Mononuclear cell (primary cell): ENCODE measurements at regions not wholly inside any gene's neighbourhood (a gene's known extent, or its start where the extent isn't known, plus 50 kb on each side); places are given as distances from the start of the nearest gene placed in this dataset.

Source experiments
- H3K27me3 ChIP-seq: 2 replicates; pipeline ENCODE4 v1.6.0; 2011; ENCODE audit warnings: low read length, control low read depth; ENCODE audit not compliant: insufficient read depth
- H3K4me1 ChIP-seq: 2 replicates; pipeline ENCODE4 v1.5.1; 2011; ENCODE audit warnings: mild to moderate bottlenecking, low read length, control low read depth; ENCODE audit not compliant: insufficient read depth
- H3K4me3 ChIP-seq: 2 replicates; pipeline ENCODE4 v1.5.1; 2011; ENCODE audit warnings: mild to moderate bottlenecking, low read length, moderate library complexity
- H3K9me3 ChIP-seq: 2 replicates; pipeline ENCODE4 v1.5.1; 2011; ENCODE audit warnings: low read depth, mild to moderate bottlenecking, control low read depth, low read length

DNA sequence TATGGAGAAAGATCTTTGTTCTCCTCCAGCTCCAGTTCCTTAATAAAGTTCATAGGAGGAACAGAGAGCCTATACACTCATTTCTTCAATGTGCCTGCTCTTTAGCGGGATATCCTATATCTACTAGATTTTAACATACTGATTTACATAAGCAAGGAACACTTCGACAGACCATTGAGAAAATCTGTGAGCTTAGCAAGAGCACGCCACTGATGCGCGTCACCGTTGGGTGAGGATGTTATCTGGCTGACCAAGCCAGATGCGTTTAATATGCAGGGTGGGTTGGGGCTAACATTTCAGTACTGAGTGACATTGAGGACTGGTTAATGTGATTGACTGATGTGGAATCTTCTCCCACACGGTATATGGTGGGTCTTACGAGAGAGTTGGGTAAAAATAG is 233.4 kb downstream of the SOX4 start:
- no peaks in the 10 kb centered on the region for H3K27me3 ChIP-seq
- H3K4me1 ChIP-seq, result peaks cover 4% of the 10 kb centered on the region
- H3K4me3 ChIP-seq, result no peak overlapping the region
- H3K9me3 ChIP-seq, result no peaks in the 10 kb centered on the region

DNA sequence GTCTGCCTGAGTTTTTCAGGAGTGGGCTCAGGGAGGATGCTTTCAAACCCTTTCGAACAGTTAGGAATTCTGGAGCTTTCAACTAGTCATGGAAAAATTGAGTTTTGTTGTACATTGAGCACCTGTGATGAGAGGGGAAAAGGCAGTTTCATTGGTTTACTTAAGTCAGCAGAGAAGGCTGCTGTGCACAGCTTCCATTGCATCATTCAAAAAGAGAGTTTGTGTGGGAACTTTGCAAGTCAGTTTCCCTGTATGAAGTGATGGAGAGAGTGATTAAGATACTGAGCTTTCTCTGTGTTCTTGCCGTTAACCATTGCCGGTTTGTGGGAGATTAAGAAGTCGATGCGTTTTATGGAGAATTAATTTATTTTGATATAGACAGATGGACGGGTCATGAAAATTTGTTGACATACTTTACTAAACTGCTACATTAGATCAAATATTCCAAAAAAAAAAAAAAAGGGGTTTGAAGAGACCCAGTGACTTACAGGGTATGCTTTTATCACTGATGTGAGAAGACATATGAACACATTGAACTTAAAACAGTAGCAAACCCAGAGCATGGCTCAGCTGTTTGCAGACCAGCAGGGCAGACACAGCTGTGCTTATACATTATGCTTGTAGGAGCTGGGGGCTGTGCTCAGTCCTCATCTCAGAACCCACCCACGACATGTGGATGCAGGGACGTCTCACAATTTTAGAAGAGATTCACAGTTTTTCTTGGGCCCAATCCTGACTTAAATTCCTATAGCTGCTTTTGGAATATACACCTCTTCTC is 234.1 kb downstream of the SOX4 start:
- Histone ChIP-seq H3K9me3 (no peaks in the 10 kb centered on the region), H3K27me3 (no peaks in the 10 kb centered on the region), H3K4me1 (peaks cover 6% of the 10 kb centered on the region), H3K4me3 (no peak overlapping the region)

DNA sequence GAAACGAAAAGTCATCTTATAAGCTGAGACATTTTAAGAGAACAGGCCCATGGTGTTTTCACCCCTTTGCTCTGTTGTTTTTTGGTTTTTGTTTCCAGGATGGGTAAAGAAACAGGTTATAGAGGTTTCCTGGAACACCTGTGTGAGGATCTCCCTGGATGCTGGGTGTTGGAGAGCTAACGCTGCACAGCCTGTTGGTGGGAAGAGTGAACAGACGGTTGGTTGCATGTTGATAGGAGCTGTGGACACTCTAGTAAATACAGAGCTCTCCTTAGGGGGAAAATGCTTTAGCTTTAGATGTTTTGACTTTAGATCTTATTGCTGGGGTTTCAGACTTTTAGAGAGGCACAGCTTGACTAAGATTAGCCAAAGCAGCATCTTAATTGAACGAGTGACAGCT is 235.2 kb downstream of the SOX4 start:
- H3K4me1 ChIP-seq, result peaks cover 6% of the 10 kb centered on the region
- H3K9me3 ChIP-seq, result no peaks in the 10 kb centered on the region
- no peaks in the 10 kb centered on the region for H3K27me3 ChIP-seq
- no peak overlapping the region for H3K4me3 ChIP-seq

DNA sequence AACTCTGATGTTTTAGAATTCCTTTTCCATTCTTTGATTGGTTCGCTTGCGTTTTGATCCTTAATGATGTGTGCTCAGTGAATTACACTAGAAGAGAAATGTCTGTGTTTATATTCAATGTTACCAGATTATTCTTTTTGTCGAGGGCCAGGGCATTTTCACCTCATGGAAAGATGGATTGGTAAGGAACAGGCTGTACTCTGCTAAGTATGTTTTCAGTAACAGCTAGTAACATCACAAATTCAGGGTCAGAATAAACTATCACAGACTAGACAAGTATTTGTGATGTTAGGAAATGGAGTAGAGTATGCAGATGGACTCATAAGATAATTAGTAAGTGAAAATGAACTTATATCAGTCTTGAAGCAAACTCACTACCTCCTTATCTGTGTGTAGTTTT is 235.6 kb downstream of the SOX4 start:
- Histone ChIP-seq H3K9me3 (no peaks in the 10 kb centered on the region), H3K27me3 (no peaks in the 10 kb centered on the region), H3K4me3 (no peak overlapping the region), H3K4me1 (peaks cover 6% of the 10 kb centered on the region)

- Histone ChIP-seq H3K9me3 (no peaks in the 10 kb centered on the region), H3K4me1 (peaks cover 6% of the 10 kb centered on the region), H3K4me3 (no peak overlapping the region), H3K27me3 (no peaks in the 10 kb centered on the region)
These were observed 238.2 kb downstream of the SOX4 start for GRCh38 chr6:21831521-21832291.

GRCh38 chr6:21836277-21836676 is 242.7 kb downstream of the SOX4 start:
- Histone ChIP-seq H3K27me3 (no peaks in the 10 kb centered on the region), H3K4me3 (no peak overlapping the region), H3K9me3 (no peaks in the 10 kb centered on the region), H3K4me1 (peaks cover 6% of the 10 kb centered on the region)

GRCh38 chr6:21836772-21837425 is 243.3 kb downstream of the SOX4 start:
- no peaks in the 10 kb centered on the region for H3K9me3 ChIP-seq
- H3K4me1 ChIP-seq, result peaks cover 2% of the 10 kb centered on the region
- no peak overlapping the region for H3K4me3 ChIP-seq
- no peaks in the 10 kb centered on the region for H3K27me3 ChIP-seq

- H3K9me3 ChIP-seq, result no peaks in the 10 kb centered on the region
- H3K27me3 ChIP-seq, result no peaks in the 10 kb centered on the region
- no peaks in the 10 kb centered on the region for H3K4me1 ChIP-seq
- H3K4me3 ChIP-seq, result no peak overlapping the region
These were observed 246.9 kb downstream of the SOX4 start for GRCh38 chr6:21840428-21840827.

DNA sequence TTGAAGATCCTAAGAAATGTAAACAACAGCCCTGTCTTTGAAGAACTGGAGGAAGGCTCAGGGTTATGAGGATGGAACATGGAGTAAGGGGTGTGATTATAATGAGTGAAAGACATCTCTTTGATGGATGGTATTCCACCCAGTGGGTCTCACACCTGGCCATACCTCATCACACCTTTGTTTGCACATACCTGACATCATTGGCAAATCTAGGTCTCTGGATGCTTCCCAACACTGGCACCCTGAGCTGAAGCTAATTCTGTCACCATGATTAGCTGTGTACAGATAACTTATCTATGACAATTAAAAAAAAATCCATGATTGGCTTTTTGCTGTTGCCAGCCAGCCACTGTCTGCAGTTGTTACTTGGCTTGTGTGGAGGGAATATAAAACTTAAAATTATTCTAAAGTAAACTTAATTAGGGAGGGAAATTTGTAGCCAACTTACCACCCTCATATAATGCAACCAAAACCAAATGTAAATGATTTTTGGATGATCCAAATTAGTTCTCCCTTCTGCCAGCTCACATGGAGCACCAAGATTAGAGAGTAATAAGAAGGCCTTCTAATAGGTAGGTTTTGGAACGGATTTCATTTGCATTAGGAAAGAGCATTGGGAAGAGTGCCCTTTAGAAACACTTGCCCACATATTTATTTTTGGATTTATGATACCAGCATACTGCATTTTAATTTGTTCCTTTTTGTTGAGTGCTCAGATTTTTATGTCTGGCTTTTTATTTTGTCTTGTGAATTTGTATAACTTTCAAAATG is 249.5 kb downstream of the SOX4 start:
- Histone ChIP-seq H3K4me1 (peaks cover 15% of the 10 kb centered on the region), H3K27me3 (no peaks in the 10 kb centered on the region), H3K4me3 (no peak overlapping the region), H3K9me3 (no peaks in the 10 kb centered on the region)

DNA sequence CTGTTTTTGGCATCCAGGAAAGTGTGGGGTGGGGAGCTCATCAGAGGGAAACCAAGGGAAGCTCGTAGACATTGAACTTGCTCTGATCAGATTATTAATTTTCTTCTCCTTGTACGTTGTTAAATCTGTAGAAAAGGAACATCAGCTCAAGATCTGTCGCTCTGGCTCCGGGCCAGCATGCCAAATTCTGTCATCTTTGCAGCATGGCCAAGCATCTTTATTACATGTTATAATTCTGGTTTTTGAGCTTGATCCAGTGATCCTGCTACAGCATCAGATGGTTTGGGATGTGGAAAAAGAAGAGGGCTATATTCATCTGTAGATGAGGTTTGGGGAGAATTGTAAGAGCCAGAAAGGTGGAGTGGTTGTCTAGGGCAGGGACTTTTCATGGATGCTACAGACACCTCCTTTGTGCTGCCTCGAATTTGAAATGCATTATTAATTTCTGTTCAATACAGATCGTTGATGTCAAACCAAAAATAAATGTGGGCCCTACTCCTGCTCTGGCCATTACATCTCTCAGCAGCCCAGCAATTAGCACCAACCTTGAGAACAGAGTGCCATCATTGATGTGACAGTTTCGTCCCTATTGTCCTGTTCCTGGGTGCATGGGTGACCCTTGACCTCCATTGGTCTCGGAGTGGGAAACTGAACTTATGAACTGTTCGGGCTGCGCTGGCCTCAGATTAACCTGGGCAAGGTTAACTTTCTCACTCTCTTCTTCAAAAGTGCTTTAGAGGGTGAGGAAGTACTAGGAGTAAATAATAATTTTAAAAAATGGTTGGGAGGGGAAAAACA is 250.8 kb downstream of the SOX4 start:
- Histone ChIP-seq H3K4me3 (no peak overlapping the region), H3K9me3 (no peaks in the 10 kb centered on the region), H3K4me1 (peaks cover 15% of the 10 kb centered on the region), H3K27me3 (no peaks in the 10 kb centered on the region)

DNA sequence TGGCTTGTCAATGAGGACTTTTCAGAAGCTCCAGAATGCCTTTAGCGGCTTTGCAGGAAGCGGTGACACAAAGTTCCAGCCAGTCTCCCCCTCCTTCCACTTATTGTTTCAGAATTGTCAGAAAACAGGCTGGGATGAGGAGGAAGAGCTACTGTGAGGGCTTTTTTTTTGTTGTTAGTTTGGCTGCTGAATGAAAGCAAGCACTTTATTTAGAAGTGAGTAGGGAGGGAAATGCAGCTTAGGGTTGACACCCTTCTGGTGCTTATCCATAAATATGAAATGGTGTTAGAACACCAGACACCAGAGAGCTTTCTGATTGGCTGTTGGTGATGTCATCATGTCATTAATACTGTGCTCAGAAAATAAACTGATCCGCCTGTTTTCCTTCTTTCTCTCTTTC is 251.5 kb downstream of the SOX4 start:
- Histone ChIP-seq H3K27me3 (no peaks in the 10 kb centered on the region), H3K4me1 (peaks cover 15% of the 10 kb centered on the region), H3K9me3 (no peaks in the 10 kb centered on the region), H3K4me3 (no peak overlapping the region)

- Histone ChIP-seq H3K4me3 (no peak overlapping the region), H3K9me3 (no peaks in the 10 kb centered on the region), H3K27me3 (no peaks in the 10 kb centered on the region), H3K4me1 (peaks cover 15% of the 10 kb centered on the region)
These were observed 252.0 kb downstream of the SOX4 start for GRCh38 chr6:21845439-21846140.

GRCh38 chr6:21846541-21847451 is 253.2 kb downstream of the SOX4 start:
- Histone ChIP-seq H3K27me3 (no peaks in the 10 kb centered on the region), H3K9me3 (no peaks in the 10 kb centered on the region), H3K4me1 (peaks cover 15% of the 10 kb centered on the region), H3K4me3 (no peak overlapping the region)
